Stimulated activated CD4-positive, alpha-beta T cell treated with anti-CD3 and anti-CD28 coated beads, Interleukin-12 subunit alpha, Interleukin-12 subunit beta, amount 100 ng/mL, for 24 hours (primary cell): ENCODE measurements at regions not wholly inside any gene's neighbourhood (a gene's known extent, or its start where the extent isn't known, plus 50 kb on each side); places are given as distances from the start of the nearest gene placed in this dataset.
"Not testable (repeated sequence)": the region's sequence is repeated elsewhere in the genome, so short reads cannot be mapped to it uniquely, and the experiment has no call there.

Source experiments
- DNase-seq, 2 experiments: peaks; one replicate each; pipeline ENCODE4 v3.0.0-alpha.2; 2020; ENCODE audit warnings: low read depth in 2 of 2

GRCh38 chr2:236769981-236770671 lies 200.5 kb downstream of the ACKR3 start:
- no peak for DNase-seq

DNA sequence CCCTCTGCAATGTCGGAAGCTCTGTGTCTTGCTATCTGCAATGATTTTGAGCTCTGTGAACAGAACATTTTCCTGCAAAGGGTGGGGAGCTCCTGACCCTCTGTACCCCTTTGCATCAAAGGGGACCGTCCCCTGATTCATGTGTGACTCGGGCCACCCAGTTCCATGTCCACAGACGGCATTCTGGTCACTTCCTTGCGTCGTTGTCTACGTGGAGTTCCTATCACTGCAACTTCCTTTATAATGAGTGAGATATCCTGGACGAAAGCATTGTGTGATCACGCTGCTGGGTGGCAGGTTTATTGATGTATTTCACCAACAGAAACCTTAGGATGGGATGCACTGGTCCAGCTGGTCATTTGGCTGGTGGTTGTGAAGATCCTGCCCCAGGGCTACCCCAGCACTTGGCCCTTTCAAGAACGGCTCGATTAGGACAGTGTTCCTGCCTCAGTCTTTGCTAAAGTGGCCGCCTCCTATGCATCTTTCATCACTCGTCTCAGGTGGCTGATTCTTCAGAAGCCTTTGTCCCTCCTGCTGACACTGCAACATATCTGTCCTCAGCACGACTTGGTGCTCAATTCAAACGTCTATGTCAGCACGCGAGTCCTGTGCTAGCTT lies 202.7 kb downstream of the ACKR3 start:
- DNase-seq, result no peak

GRCh38 chr2:236773206-236773605 lies 203.6 kb downstream of the ACKR3 start:
- DNase-seq, result no peak

DNA sequence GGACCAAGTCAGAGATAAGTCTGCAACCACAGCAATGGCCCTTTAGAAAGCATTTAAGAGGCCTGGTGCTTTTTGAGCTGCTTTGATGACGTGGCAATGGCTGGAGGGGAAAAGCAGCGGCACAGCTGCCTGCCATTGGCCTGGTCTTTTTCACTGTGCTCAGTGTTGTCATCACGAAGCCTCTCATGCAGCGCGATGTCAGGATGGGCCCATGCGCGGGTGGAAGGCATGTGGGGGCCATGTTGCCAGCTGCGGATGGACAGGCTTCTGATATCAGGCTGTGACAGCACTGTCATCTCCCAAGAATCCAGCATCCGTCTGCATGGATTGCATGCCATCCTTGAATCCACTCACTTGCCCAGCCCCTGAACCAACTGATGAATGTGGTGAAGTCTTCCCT lies 204.5 kb downstream of the ACKR3 start:
- no peak for DNase-seq

DNA sequence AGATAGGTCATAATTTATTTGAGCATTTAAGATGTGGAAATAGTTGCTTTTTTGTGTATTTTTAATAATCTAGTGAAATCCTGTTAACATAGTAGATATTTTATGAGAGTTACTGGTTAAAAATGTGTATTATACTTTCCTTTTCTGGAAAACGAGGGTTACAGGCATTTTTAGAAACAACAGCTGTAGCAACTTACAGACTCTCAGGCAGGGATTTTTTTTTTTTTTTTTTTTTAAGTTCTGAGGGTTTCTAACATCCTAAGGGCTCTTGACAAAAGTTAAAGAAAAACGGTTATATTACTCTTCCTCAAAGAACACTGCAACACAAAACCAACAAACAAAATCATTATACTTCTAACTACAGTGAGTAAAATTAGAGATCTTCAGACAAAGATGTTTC lies 205.9 kb downstream of the ACKR3 start:
- DNase-seq, result no peak

DNA sequence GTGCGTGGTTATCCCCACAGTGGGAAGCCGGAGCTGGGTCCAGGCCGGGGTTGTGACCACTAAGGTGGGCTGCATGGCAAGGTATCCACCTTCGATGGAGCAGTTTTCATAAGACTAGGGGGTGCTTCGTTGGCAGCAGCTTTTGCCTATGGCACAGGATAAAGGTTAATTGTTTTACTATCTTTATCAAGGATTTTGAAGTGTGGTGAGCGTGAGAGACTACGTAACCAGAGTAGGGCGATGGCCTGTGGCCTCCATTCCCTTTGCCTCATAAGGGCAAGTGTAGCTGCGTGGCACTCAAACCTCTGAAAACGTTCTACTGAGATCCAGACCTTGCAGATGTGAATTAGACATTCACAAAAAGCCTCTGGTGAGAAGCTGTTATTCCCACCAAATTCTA lies 206.6 kb downstream of the ACKR3 start:
- DNase-seq, result no peak

DNA sequence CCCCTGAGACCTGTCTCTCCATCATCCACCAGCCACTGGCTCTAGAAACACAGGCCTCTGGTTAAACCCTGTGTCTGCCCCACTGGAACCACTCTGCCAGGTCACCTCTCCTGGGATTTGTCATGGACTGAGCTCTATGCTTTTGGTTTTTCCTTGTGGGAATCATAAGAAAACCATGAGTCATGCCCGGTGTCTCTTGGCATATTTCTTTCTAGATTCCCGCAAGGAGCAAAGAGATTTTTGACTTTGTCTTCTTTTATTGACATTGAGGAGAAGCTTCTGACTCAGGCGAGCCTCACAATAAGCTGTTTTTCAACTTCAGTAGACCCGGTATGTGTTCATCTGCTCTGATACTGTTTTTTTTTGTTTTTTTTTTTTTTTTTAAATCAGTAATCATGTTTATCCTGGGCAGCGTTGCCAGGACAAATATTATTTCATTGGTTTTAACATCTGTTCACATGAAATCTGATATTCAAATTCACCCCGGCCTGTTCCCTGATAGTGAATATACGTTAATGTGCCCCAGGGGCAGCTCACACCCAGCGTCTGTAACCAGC lies 207.1 kb downstream of the ACKR3 start:
- DNase-seq, result no peak

- no peak for DNase-seq
These were observed 207.8 kb downstream of the ACKR3 start for GRCh38 chr2:236777408-236777807.

- DNase-seq, result no peak
These were observed 212.6 kb downstream of the ACKR3 start for GRCh38 chr2:236781933-236782816.

DNA sequence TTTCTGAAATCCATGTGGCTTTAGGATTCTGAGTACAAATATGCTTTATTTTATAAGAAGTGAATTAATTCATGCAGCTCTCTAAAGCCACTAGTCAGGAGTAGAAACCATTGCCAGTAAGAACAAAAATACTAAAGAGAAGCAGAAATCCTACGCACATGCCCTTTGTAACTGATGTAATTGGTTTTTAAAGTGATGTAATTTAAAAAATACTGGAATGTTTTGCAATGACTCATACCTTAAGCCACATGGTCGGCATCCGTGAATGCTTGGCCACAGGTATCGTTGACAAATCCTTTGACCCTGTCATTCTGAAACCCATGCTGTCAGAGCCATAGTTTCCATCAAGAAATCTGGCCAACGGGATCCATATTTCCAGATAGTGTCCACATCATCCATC lies 213.3 kb downstream of the ACKR3 start:
- DNase-seq, result no peak

DNA sequence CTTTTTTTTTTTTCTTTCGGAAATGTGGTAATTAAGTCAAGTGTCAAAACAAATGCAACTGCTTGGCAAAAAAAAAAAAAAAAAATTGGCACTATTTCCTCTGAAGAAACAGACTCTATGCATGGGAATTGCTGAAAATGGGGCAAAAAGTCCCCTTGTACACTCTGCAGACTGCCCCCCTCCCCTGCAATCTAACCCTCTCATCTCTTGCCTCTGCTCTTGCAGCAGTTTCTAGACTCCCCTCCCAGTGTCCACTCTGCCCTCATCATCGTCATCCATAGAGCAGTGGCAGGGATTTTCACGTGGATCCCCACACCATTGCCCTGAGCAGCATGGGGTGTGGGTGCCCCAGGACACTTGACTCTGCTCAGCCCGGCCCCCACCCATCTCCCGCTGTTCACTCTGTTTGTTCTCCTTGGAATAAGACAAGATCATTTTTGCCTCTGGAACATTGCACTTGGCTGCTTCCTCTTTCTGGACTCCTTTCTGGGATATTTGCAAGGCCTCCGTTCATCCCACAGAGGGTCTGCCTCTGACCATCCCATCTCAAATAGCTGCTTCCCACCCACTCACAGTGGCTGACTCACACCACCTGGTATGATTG lies 213.9 kb downstream of the ACKR3 start:
- no peak for DNase-seq

DNA sequence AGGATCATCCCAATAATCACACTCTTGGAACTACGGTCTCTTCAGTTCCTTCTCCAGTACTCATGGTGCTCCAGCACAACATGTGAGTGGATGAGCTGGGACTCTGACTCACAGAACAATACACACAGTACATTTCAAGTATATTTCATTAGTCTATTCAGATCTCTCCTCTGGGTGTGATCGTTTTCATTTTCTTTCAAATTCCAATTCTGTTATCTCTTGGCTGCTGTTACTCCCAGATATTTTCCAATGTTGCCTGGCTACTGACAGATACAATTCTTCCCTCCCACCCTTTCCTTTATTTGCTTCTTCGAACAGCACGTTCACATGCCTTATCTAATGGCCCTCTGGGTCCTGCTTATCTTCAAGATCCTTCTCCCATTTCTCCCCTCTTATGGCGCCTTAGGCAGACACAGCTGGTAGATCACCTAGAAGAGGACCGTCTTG lies 216.0 kb downstream of the ACKR3 start:
- DNase-seq, result no peak

GRCh38 chr2:236786751-236787150 lies 217.1 kb downstream of the ACKR3 start:
- no peak for DNase-seq

DNA sequence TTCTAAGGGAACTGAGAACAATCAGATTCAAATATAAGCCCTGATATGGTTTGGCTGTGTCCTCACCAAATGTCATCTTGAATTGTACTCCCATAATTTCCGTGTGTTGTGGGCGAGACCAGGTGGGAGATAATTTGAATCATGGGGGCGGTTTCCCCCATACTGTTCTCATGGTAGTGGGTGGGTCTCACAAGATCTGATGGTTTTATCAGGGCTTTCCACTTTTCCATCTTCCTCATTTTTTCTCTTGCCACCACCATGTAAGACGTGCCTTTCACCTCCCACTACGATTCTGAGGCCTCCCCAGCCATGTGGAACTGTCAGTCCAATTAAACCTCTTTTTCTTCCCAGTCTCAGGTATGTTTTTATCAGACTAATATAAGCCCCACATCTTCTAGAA lies 217.8 kb downstream of the ACKR3 start:
- not testable (repeated sequence) for DNase-seq

GRCh38 chr2:236787885-236788284 lies 218.3 kb downstream of the ACKR3 start:
- no peak for DNase-seq

DNA sequence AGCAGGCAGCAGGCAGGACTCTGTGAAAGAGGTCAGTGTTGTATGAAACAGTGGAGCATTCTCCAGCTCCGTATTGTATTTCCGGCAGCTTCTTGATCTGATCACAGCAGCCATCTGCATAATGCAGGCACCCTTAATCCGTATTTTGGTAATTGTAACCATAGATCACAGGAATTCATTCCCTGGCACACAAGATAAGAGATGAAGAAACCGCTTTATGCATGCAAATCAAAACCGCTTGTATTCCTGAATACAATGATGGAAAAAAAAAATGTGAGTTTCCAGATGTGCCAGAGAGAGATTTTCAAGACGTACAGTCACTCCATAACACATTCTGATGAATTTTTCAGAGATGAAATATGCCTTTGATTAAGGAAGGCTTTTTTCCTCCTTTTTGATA lies 221.3 kb downstream of the ACKR3 start:
- DNase-seq, result no peak

- no peak for DNase-seq
These were observed 223.7 kb downstream of the ACKR3 start for GRCh38 chr2:236793023-236794011.

DNA sequence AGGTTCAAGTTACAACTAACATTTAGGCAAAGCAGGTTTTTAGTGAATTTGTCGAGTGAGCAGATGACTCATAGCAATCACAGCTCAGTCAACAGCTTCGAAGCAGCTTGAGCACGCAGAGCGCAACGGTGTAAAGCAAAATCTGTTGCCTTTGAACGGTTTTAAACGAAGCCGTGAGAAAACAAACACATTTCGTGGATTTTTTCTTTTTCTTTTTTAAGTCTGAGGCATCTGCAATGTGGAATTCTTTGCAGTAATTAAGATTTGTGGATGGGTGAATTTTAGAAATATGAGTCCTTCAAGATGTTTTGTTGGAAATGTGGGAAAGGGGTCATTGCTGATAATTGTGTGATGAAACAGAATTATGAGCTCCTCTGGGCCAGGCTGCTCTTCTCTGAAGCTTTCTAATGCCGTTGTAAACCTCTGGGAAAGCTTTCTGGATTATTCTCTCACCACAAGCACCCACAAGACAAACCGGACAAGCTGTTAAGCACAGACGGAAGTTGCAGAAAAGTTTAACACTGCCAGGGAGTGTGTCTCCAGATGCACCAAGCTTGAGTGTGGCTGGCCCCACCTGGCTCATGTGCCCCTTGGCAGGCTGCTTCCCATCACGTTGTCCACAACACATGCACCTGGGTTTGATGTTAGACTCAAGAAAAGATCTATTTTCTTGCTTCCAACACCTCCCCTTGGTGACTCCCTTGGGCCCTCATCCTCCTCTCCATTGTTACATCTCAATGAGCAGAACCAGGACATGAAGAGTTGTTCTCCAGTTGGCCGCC lies 224.7 kb downstream of the ACKR3 start:
- DNase-seq, result no peak

- DNase-seq, result no peak
These were observed 225.7 kb downstream of the ACKR3 start for GRCh38 chr2:236795169-236795860.
